Muscle of arm (tissue), 1 donor: ENCODE measurements at regions not wholly inside any gene's neighbourhood (a gene's known extent, or its start where the extent isn't known, plus 50 kb on each side); places are given as distances from the start of the nearest gene placed in this dataset.
"Not testable (repeated sequence)": the region's sequence is repeated elsewhere in the genome, so short reads cannot be mapped to it uniquely, and the experiment has no call there.

Experiments
- DNase-seq: peaks from one replicate; pipeline ENCODE4 v3.0.0-alpha.2; 2013

DNA sequence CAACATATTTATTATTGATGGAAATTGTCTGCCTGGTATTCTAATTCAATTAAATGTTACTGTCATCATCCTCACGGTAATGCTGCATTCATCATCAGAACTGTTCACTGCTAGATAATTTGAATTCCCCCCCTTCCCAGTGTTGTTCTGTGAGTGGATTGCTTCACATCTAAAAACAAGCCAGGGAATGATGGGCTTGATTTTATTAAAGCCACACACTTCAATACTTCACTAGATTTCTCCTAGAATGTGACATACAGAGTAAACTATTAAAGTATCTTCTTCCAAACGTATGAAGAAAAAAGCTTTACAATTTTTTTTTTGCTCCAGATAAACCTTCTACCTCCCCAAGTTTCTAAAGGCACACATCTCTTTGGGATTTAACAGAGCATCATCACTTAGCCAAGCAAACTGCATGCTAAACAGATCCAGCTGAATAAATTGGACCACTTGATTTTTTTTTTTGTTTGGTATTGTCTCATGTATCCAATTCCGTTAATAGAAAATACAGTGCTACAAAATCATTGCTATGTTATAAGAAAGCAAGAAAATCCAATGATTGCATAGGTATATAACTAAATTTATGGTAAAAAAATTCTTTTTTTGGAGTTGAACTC, 692.4 kb downstream of the MTRR start:
- DNase-seq = peak; percentile 74

DNA sequence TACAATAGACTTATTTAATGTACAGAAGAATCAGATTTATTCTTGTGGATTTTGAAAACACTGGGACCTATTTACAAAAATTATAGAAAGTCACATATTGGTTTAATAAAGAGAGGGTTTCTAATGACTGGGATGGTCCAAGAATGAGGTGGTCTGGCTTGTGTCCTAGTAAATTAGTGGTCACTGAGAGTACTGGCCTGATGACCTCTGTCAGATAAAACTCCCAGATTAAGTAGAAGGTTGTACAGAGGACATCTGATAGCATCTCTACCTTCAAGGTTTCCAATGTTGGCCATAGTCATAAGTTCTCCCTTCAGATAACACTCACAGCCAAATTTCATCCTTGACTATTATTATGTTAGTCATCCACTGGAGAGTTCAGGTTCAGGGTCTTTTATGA, 692.9 kb downstream of the MTRR start:
- peak; percentile 33 for DNase-seq

DNA sequence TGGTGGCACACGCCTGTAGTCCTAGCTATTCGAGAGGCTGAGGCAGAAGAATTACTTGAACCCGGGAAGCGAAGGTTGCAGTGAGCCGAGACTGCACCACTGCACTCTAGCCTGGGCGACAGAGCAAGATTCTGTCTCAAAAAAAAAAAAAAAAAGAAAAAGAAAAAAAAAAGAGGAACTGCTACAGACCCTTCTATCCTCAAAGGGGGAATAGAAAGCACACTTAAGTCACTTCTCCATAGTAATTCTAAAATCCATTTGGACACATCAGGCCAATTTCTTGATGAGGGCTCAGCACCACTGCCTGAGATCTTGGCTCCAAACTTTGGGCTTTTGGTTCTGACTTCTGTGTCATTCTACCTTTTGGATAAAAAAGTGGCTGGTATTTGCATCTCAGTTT, 694.6 kb downstream of the MTRR start:
- not testable (repeated sequence) for DNase-seq

DNA sequence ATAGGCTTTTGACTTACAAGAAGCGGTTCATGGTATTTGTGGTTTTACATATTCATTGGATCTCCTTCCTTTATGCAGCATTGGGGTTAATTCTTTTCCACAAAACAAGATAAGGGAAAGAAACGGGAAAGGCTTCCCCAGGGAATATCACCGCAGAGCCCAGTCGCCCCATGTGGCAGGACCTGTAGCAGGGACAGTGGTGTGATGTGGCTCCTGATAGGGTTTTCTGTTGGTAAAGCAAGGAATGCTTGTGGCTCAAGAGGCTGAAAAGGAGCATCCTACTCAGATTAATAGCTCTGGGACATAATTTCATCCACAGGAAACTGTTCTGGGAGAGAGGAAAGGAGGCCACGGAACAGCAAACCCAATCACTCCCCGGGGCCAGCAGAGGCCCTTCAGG, 699.9 kb downstream of the MTRR start:
- DNase-seq = no peak

DNA sequence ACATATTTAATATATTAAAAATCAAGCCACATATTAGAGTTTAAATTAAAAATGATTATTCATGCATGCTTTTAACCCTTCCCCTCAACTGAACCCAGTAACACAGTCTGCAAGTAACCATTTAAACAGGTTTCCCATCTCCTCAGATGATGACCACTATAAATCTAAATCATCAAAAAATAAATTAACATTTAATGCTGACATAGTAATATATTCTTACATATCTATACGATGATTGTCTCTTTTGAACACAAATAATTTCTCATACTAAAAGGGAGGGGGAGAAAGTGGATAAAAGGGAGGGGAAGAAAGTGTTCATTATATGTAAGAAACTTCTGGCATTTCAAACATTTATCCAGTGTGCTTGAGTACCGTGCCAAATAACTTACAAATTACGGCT, 701.6 kb downstream of the MTRR start:
- no peak for DNase-seq

DNA sequence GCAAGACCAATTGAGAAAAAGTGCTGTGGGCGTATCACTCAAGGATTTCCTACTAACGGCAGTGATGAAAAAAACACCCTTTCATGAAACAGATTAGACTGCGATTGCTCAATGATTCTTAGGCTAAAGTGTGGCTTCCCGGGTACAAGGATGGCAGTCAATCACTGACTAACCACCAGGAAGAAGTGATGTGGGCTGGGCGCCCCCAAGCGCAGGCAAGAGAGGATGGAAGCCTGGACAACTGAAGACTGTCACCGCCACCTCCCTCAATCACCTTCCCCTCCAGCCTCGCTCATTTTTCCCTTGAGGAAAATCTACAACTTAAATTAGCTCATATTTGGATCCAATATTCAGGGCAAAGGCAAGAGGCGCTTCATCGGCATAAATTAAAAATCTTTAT, 707.2 kb downstream of the MTRR start:
- DNase-seq = no peak

DNA sequence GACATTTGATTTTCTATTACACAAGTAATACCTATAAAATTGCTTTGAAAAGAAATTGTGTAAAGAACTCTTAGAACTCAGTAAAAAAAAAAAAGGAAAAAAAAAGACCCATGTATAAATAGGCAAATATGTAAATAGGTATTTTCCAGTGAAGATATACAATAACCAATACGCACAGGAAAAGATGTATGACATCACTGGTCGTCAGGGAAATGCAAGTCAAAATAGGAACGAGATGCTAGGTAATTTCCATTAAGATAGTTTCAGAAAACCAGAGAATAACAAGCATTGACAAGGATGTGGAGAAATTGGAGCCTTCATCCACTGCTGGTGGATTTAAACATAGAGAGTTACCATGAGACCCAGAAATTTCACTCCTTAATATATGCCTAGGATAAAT, 708.8 kb downstream of the MTRR start:
- DNase-seq = no peak

DNA sequence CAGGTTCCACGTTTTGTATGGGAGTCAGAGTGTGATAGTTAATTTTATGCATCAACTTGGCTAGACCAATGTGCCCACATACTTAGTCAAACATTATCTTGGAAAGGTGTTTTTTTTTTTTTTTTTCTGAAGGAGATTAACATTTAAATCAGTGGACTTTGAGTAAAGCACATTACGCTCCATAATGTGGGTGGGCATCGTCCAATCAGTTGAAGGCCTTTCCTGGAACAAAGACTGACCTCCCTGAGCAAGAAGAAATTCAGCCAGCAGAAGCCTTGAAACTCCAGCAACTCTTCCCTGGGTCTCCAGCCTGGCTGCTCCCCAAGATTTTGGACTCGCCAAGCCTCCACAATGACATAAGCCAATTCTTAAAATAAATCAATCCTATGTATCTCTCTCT, 711.4 kb downstream of the MTRR start:
- DNase-seq = no peak

DNA sequence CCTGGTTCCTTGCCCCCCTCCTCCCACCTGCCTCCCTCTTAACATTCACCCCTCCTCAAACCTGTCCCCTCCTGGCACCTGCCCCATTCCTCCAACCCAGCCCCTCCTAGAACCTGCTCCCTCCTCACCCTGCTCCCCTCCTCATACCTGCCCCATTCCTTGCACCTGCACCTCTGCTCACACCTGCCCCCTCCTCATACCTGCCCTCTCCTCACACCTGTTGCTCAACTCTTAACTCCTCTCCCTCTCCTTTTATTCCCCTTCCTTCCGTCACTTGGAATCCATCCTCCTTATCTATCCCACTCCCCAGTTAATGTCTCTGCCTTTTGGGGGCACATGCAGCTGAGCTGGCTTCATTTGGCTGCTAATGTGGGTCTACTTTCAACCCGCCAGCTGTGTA, 712.1 kb downstream of the MTRR start:
- no peak for DNase-seq

DNA sequence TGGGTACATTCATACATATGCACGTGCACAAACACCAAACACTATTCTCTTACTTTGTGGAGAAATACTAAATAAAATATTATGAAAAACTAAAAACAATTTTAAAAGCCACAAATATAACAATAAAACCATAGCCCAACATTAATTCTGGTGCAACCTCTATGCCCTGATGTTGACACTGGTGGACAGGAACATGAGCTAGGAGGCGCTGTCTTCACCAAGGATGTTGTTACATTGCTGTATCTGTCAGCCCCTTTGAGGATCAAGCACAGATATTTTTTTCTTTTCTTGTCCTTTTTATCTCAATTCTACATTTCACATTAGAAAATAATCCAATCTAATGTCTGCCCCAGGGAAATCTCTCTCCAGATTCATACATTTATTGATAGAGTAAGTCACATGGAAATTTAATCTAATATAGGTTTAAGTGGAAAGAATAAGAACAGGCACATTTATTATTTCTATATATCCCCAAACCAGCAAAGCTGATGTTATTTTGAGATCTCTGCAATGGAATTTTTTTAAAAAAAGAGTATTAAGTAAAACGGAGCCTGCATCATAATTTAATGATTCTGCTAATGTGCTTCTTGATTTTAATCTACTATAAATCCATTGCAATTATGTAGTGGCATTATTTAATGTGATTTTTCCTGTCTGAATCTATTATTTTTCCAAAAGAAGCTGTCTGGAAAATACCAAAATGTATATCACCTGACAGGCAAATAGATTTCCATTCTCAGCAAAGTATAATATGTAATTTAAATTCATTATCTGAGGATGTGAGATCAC, 716.5 kb downstream of the MTRR start:
- no peak for DNase-seq

DNA sequence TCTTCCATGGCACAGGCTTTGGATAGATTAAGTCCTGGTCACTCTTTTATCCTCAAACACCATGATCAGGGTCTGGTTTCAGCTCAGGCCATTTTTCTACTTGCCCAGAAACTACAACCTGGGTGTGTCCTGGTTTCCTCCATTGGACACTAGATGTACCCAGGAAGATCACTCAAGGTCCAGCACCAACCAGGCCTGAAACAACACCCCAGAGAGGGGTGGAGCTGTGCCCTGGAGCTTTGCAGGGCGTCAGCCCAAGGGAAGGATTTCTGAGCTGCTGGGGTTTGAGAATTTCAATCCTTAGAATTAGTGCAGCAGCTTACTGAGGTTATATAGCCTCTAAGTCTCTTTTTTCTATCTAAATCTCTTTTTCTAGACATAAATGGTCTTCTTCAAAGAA, 722.0 kb downstream of the MTRR start:
- no peak for DNase-seq

DNA sequence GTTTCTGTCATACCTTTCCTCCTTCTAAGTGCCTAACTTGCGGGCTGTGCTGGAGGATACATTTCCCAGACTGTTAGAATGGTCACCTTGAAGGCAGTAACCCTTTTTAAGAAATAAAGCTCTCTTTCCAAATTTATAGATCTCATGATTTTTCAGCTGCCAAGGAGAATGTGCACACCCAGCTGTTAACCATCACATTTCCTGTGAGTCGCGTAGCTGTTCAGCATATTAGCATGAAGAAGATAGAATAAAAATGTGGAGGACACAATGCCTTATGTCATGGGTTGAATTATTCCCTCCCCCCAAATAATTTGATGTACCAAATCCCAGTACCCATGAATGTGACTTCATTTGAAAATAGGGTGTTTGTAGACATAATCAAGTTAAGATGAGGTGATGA, 729.4 kb downstream of the MTRR start:
- no peak for DNase-seq

DNA sequence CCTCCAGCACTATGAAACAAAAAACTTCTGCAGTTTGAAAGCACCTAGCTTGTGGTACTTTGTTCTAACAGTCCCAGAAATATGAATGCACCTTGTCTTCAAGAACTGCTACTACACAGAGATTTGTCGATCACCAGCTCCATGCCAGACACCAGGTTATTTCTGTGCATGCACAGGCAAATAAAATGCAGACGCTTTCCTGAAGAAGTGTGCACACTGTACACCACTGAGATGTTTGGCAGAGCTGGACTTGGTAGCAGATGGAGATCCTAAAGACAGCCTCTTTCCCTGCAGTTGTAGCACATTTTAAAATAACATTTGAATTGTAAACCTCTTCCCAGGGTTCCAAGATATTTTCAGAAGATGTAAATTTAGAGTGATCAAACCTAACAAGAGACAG, 730.0 kb downstream of the MTRR start:
- no peak for DNase-seq

DNA sequence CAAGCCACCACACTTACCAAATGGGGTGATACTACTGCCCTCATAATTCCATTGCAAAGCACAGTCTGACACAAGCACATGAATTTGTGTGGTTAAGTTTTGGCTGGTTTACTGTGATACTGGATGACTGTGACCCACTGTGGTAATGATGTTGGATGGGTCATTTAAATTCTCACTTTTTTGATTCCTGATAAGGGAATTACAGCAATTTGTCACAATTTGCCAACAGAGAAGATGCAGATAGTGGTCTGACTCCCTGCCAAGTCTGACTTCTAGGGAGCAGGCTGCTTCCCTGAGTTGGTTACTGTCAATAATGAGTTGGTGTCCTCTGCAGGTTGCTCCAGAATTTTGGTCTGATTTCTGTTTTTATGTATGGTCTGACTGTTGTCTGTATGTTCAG, 731.9 kb downstream of the MTRR start:
- DNase-seq = no peak

DNA sequence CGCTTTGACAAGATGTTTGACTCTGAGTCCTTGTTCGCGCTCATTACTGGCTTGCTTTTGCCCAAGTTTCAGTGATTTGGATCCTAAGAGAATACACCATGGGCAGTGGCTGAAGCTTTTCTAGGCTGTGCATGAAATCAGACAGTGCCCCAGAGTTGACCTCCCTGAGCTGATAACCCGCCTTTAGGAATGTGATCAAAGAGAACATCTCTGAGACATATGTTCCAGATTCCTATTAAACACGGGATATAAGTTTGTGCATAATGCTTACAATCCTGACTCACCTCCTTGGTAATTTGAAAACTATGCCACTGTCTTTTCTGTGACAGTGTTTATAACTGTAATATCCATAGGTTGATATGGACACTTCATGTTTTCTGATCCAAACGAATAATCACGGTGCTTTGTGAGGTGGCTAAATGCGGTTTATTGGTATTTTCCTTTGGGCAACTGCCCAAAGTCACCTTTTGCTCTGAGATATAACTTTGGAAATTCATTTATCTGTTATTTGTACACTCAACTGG, 732.9 kb downstream of the MTRR start:
- DNase-seq = no peak

DNA sequence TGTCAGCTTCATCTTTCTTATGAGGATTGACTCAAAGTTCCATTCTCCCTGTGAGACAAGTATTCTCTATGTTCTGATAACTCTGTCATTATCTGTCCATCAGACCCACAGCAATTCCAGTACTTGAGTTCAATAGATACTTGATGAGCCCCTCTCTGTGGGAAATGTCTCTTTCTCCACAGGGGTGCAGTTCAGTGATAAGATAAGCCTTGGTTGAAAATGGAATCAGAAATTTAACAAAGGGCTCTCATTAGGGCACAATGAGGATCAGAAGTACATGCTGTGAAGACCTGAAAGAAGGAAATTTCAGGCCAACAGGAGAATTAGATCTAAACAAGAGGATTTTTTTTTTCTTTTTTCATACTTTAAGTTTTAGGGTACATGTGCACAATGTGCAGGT, 737.3 kb downstream of the MTRR start:
- DNase-seq = no peak

DNA sequence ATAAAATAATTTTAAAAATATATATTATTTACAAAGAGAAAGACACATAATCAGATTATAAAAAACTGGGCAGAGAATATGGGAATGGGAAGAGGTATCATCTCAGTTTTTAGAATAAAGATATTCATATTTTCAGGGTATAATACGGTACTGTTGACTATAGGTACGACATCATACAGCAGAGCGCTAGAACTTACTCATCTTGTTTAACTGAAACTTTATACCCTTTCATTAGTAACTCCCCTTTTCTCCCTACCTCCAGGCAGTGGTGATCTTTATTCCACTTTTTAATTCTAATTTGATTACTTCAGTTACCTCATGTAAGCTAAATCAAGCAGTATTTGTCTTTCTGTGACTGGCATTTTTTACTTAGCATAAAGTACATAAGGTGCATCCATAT, 742.1 kb downstream of the MTRR start:
- no peak for DNase-seq

DNA sequence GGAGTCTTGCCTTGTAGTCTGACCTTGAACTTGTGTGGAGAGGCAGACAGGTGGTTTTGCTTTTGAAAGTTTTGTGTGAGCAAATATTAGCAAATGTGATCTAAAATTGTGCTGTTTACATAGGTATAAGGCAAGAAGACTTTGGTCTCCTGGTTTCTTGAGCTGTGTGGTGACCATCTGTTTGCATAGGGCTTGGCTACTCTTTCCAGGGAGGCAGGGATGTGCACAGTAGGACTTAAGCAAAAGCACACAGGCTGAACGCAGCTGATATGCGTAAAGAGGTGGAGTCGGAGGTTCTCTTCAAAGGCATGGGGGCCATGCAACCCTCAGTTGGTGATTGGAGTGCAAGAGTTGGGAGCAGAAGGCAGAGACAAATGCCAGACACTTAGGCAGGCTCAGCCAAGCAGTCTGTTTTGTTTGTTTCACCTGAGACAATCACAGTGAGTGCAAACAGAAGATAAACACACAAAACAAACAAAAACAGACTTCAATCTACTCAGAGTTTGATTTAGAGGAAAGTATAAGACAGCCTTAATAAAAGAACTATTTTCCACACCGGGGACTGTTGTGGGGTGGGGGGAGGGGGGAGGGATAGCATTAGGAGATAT, 744.2 kb downstream of the MTRR start:
- DNase-seq = no peak

DNA sequence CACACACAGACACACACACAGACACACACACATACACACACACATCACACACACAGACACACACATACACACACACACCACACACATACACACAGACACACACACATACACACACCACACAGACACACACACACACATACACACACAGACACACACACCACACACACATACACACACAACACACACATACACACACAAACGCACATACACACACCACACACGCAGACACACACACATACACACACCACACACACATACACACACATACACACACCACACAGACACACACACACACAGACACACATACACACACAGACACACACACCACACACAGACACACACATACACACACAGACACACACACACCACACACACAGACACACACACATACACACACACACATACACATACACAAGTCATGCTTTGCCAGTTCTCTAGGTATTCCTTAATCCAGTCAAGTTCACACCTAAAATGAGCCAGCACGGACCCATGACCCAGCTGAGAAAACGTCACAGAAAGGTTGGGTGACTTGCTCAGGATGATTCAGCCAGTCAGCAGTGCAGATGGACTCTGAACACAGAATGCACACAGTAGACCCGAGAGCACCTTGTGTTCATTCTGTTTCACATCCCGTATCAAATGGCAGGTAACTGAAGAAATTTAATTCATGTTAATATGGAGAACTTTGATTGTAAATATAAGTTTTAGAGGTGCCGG, 746.4 kb downstream of the MTRR start:
- DNase-seq = no peak

DNA sequence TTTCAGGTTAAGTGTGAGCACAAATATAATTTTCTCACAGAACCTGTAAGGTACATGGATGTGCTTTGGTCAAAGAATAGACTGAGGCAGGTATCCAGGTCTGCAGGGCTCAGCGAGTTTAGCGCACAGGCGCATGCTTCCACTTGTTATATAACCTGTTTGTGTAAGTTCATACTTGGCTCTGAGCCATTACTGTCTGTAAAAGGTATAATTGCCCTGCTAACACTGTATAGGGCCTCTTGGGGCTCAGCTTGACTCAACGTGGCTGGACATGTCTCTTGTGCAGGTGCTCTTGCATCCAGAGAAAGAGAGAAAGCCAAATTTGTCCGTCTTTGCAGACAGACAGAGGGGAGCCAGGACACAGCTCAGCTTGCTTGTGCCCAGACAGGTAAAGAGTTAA, 759.6 kb downstream of the MTRR start:
- DNase-seq = no peak

DNA sequence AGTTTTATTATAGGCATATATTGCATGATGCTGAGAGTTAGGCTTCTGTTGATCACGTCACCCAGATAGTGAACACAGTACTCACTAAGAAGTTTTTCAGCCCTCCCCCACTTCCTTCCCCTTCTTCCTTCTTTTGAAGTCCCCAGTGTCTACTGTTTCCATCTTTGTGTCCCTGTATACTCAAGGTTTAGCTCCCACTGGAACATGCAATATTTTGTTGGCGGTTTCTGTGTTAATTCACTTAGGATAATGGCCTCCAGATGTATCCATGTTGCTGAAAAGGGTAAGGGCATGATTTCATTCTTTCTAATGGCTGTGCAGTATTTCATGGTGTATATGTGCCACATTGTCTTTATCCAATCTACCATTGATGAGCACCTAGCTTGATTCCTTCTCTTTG, 764.3 kb downstream of the MTRR start:
- peak; percentile 4 for DNase-seq

DNA sequence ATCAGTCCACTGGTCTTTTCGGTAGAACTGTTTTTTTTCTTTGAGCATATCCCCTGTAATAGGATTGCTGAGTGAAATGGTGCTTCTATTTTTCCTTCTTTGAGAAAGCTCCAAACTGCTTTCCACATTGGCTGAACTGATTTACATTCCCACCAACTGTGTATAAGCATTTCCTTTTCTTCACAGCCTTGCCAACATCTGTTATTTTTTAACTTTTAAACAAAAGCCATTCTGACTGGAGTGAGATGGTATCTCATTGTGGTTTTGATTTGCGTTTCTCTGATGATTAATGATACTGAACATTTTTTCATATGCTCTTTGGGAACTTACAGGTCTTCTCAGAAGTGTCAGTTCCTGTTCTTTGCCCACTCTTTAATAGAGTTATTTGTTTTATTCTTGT, 764.7 kb downstream of the MTRR start:
- peak; percentile 4 for DNase-seq

DNA sequence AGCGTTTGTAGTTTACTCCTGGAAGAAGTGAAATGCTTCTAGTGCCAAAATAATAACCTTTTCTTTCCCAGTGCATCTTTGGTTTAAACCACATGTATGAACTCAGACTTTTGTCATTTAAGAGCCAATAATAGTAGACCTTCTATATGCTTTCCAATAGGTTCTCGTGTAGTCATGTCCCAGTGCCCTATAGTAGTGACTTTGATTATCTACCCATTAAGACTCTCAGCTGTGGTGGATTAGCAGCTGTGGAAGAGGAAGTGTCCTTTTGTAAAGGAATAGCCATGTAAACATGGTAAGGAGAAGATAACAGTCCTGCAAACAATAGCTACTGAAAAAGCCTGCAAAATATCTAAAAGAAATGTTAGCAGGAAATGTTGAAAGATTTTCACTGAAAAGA, 765.3 kb downstream of the MTRR start:
- DNase-seq = no peak
